NCI-H2227 treated with DMSO at 0.1 percent for 48 hours (cell line): ENCODE measurements at regions not wholly inside any gene's neighbourhood (a gene's known extent, or its start where the extent isn't known, plus 50 kb on each side); places are given as distances from the start of the nearest gene placed in this dataset.
"Not testable (repeated sequence)": the region's sequence is repeated elsewhere in the genome, so short reads cannot be mapped to it uniquely, and the experiment has no call there.

Experiments
- DNase-seq: peaks from one replicate; lab custom pipeline; 2025; lab: John Stamatoyannopoulos, UW

DNA sequence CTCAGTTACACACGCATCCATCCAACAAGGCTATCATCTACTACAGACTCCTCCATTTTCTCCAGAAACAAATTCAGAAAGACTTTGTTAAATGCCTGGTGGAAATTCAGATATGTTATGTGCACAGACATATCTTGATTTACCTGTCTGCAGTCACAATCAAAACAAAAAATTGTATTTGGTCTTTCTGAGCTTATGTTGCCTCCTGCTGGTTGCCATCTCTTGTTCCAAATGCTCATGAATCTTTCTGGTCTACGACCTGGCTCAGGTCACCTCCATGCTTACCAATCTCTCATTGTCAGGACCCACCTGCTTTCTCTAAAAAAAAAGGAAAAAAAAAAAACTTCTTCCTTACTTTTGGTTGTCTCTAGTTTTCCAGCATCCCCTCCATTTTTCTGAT is 169.2 kb upstream of the PLXNC1 start:
- no peak for DNase-seq

DNA sequence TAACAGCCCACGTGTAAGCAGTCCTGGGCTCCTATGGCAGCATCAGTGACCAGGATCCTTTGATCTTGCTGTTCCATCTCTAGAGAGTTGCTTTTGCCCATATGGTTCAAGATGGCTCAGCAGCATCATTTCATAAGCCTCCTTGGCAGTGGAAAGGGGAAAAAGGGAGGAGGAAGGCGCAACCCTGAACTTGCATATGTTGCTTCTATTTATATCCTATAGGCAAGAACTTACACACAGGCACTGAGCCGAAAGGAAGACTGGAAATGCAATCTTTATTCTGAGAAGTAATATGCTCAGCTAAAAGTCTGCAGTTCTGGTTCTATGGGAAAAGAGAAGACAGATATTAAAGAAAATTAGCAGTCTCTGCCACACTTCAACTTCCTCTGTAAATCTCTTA is 167.7 kb upstream of the PLXNC1 start:
- no peak for DNase-seq

DNA sequence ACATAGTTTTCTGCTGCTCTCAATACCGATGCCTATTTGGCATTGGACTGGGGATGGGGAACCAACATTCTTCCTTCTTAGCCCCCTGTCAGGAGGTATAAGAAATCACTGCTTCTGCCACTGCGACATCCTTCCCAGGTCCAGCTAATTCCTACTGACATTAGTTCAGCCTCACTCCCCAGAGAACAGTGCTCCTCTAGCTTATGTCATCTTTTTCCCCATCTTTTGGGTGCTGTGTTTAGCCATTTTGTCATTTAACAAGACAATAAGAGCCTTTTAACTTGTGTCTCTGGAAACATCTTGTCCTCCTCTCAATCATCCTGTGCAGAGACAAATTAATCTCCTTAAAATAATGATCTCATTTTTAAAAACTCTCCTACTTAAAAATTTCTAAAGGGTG is 167.0 kb upstream of the PLXNC1 start:
- no peak for DNase-seq

DNA sequence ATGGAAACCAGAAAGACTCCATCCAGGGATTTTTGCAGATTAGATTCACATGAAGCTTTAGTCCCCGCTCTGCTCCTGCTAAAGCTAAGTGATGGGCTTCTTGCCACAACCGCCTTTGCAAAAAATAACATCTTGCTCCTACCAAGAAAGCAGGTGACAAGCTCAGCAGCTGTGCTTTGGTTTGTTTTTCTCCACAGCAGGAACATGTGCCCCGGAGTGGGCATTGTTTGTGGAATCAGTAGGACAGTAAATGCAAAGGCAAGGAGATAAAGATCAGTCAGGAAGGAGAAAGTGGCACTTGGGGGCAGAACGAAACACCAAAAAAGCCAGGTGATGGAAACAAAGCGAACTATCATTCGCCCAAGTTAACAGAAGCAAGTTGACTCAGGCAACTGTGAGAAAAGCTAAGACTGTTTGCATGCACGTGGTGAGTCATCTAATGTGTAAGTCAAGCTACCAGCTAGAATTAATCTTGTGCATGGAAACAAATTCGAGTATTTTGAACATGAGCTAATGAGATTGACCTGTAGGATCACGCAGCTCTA is 165.5 kb upstream of the PLXNC1 start:
- DNase-seq, result peak; percentile 60

DNA sequence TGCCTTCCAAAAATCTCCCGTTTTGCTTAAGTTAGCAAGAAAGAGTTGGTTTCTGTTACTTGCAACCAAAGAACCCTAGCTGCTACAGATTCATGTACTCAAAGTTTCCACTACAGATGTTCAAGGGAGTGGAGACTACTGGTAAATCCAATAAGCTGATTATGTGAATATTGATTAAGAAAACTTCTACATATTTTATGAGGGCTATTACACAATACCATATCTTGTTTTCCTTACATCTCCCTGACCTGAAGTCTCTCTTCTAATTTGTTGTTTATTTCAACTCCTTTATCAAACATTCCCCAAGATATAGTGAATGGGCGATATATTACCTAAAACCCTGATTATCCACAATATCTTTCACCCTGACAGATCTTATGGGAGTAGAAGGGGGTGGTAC is 164.4 kb upstream of the PLXNC1 start:
- no peak for DNase-seq

DNA sequence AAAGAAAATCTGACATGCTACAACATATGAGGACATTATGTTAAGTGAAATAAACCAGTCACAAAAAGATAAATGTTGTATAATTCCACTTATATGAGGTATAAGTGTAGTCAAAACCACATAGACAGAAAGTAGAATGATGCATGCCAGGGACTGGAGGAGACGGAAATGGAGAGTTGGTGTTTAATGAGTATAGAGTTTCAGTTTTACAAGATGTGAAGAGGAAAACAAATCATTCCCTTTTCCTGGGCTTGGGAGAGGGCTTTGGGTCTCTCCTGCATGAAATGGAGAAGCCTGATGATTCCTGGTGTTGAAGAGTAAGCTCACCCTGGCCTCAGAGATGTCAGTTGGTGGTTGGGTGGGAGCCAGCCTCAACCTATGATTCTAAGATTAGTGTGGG is 158.4 kb upstream of the PLXNC1 start:
- no peak for DNase-seq

DNA sequence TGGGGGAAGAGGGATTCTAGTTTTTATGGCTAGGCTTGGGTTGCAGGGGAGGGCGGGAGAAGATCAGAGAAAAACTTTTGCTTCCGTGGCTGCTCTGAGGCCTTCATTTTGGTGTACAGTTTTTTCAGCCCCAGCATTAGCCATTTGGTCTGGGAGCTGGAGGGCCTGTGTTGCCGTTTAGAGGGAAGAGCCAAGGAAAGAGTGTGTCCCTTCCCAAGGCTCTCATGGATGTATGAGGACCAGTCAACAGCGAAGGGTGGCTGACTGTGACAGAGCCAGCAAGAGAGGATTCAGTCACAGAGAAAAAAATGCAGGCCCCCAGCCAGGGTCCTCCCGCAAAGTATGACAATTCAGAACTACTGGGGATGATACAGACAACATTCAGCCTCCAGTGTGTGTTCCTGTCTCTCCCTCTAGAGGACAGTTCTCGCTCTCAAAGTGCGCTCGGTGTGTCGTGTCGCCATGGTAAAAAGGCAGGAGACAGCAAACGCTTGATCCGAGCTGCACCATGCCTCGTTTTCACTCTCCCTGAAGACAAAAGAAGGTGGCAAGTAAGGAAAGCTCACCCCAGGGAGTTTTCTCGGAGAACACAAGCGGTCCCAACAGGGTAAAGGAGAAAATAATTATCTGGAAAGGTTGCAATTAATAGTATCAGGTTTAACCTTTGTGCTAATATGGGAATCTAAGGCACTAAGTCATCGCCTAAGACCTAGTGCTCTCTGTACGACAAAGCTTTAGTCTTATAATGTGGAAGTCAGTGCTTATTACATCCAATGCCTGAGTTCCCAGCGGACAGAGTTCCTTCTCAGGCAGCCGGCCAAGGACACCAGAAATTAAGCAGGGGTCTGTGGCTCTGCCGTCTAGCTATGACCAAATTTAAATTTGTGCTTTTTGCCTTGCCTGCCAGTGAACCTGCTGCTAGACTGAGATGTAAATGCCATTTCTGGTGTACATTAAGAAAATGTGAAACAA is 157.3 kb upstream of the PLXNC1 start:
- peak; percentile 78 for DNase-seq

DNA sequence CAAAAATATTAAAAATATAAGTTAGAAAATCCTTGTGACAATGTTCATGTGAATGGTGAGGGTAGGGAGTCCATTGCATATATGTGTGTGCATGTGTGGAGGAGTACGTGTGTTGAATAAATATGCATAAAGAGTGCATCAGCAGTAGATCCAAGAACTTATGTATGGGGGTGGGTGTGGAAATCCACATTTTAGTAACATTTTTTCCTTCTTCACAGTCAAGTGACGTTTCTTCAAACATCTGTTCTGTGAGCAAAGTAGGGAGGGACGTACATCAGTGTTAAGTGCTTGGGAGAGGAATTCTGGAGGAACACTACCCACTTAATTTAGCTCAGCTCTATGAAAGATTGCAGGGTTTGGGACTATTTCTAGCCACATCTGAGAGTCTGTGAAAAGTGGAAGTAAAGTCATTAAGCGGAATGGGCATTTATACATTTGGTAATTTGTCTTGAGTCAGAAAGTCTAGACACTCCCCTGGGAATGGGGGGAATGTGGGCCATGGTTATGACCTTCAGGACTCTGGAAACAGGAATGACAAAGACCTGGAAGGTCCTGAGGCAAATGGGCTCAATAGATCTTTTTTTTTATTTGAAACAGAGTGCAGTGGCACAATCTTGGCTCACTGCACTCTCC is 156.4 kb upstream of the PLXNC1 start:
- DNase-seq, result peak; percentile 41

DNA sequence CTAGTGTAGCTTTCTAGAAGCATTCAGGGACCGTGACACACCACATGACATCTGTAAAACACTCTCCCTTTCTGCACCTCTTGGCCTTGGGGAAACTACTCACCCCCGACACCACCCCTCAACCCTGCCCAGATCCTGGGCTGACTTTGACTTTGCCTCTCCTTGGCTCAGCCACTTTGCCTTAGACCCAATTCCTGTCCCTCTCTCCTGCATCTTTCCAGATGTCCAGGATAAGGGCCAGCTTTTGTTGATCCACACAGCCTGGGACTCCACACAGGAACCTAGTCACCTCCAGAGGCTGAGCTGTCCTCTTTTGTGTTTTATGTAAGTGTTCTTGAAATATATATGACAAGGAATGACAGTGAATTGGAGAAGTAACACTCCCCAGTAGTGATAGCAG is 153.7 kb upstream of the PLXNC1 start:
- DNase-seq, result no peak

DNA sequence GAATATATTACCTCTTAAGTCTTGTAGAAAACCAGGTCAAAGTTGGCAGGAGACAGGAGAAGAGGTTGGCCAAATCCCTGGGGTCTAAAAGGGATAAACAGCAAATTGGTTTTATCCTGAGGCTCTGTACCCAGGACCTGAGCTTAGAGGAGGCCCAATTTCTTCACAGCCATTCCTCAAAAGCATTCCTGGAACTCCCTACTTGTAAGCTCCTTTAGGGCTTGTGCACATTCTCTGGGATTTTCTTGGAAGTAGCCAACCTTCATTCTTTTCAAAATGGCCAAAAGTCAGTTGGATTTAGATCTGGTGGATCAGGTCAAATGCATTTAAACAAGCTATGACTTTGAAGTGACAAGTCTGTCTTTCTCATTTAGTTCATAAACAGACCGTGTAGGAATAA is 152.1 kb upstream of the PLXNC1 start:
- no peak for DNase-seq

DNA sequence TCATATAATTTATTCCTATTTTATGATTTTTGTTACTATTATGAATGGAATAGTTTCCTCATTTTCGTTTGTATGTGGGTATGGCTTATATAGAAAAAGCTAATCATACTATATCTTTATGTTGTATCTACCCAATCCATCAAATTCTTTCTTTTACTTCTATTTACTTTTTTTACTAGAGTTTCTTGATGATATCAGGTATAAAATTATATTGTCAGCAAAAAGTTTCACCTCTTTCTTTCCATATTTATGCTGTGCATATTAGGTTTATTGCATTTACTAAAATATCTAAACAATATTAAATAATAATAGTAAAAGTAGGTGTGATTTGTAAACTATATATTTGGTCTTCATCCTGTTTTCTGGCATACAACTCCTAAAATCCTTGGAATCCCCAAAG is 146.7 kb upstream of the PLXNC1 start:
- no peak for DNase-seq

DNA sequence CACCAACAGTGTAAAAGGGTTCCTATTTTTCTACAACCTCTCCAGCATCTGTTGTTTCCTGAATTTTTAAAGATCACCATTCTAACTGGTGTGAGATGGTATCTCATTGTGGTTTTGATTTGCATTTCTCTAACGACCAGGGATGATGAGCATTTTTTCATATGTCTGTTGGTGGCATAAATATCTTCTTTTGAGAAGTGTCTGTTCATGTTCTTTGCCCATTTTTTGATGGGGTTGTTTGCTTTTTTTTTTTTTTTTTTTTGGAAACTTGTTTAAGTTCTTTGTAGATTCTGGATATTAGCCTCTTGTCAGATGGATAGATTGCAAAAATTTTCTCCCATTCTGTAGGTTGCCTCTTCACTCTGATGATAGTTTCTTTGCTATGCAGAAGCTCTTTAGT is 145.5 kb upstream of the PLXNC1 start:
- DNase-seq, result not testable (repeated sequence)

DNA sequence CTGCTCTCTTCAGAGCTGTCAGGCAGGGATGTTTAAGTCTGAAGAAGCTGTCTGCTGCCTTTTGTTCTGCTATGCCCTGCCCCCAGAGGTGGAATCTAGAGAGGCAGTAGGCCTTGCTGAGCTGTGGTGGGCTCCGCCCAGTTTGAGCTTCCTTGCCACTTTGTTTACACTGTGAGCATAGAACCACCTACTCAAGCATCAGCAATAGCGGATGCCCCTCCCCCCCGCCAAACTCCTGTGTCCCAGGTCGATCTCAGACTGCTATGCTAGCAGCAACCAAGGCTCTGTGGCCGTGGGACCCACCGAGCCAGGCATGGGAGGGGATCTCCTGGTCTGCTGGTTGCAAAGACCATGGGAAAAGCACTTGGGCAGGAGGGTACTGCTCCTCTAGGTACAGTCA is 140.5 kb upstream of the PLXNC1 start:
- not testable (repeated sequence) for DNase-seq

DNA sequence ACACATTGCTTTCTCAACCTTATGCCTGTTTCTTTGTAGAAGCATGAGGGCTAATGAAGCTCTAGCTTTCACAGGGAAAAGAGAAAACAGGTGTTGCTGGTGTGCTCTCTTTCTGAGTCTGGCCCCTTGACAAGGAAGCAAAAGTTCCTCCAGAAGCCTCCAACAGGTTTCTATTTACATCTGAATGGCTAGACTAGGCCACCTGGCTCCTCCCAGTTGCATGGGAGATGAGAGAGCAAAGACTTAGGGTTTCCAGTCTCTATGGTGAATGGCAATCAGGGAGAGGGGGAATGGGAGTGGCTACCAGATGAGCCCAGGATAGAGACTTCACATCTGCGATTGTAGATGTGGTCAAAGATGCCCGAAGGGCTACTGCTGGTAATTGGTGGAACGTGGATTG is 138.1 kb upstream of the PLXNC1 start:
- DNase-seq, result no peak

DNA sequence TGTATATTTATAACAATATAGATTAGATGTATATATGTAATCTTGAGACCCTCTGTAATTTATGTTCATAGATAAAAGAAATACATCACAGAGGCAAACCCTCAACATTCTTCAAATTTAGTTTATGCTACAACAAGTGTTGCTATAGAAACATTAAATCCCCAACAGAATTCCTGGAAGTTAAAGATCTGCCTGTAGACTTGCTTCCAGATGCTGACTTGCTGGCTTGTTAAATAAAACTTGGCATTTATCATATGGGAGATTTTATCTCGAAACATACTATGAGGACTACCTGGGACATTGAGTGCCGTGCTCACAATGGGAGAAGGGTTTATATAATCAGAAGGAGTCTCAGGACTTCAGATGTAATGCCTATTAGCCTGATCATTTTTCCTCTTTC is 136.3 kb upstream of the PLXNC1 start:
- no peak for DNase-seq

DNA sequence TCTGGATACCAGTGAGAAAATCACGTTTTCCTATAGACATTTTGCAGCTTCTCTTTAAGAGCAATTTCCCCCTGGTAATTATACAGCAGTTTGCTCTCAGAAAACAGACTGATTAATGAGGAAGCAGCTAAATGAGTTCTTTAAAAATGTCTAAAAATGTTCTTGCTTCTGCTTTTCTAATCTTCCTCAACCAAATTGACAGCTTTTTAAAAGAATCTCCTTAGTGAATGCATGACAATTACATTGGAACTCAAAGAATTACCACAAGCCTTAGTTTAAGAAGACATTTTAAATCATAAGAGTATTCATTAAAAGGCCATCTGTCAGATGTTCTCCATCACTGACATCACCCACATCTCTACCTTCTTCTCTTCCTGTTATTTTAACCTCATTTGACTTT is 135.8 kb upstream of the PLXNC1 start:
- no peak for DNase-seq

DNA sequence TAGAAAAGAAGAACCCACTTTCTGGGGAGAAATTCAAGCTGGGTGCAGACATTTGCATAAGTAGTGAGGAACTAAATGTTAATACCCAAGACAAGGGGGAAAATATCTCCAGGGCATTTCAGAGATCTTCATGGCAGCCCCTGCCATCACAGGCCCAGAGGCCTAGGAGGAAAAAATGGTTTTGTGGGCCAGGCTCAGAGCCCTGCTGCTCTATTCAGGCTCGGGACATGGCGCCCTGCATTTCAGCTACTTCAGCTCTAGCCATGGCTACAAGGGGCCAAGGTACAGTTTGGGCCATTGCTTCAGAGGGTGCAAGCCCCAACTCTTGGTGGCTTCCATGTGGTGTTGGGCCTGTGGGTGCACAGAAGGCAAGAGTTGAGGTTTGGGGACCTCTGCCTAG is 131.1 kb upstream of the PLXNC1 start:
- DNase-seq, result not testable (repeated sequence)

DNA sequence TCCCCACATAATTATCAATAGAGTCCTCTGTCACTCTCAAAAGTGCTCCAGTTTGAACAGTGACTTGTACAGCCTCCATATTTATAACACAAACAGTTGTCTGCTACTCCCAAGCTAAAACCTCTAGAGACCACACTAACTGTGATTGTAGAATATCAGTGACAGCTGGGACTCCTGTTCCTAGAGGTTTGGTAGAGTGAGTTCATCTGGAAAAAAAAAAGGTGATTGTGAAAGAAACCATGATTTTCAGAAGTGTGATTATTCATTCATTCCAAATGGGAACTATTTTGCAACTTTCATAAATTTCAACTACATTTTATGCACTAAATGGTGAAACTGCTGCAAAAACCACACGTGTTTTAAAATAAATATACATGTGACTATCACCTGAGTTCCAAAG is 128.0 kb upstream of the PLXNC1 start:
- DNase-seq, result no peak

DNA sequence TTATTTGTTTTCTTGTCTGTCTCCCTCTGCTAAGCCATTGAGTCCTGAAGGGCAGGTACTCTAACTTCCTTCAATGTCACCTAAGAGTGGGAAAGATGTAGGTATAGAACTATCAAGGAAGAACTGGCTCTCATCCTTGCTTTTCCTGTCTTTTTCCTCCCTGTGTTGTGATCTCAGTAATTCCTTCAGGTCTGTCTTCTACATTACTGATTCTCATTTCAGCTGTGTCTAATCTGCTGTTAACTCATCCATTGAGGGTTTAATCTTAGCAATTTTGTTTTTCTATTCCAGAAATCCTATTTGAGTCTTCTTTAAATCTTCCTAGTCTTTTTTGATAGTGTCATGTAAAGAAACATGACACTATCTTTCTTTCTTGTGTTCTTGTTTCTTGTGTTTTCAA is 124.5 kb upstream of the PLXNC1 start:
- DNase-seq, result no peak

DNA sequence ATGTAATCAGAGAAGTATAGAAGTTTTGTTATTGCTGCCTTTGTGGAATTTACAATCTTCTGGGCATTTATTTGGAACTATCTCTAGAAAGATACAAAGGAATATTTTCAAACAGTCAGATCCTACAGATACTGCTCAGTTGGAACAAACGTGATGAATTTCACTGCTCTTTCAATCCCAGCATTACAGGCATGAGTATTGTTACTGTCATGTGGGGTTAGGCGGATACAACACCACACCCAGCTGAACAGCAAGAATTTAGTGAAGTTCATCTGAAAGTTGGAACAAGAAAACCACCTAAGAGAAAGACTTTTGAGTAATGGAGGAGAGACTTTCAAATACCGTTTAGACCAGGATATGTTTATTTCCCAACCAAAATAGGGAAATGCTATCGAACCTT is 123.3 kb upstream of the PLXNC1 start:
- DNase-seq, result no peak

DNA sequence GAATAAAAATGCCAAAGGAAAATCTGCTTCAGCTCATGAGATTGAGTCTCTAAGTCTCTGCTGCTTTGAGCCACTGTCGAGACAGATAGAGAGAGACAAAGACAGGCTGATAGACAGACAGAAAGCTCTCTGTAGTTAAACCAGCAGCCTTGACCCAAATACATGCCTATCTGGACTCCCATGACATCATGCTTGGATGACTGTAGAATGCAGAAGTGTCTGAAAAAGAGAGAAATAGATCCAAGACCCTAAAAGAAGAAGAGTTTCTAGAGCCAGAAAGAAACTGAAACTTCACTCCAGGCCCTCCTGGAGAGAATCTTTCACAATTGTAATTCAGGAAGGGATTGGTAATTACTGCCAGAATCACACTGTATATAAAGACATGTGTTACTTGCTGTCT is 122.6 kb upstream of the PLXNC1 start:
- no peak for DNase-seq

DNA sequence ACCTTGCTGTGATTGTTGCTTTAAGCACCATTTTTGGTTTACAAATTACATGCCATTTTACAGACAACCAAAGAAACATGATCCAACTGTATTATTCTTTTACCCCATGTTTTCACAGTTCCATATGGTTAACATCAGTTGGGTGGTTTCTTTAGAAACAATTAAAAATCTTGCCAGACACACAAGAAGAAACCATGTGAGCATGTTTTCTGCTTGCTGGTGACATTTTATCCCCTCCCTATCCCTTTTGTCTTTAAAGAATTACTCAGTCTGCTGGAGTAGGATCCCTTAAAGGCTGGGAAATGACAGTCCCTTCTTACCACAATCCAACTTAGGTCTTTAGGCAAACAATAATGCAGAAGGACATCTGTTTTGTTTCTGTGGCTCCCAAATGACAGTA is 121.8 kb upstream of the PLXNC1 start:
- no peak for DNase-seq

DNA sequence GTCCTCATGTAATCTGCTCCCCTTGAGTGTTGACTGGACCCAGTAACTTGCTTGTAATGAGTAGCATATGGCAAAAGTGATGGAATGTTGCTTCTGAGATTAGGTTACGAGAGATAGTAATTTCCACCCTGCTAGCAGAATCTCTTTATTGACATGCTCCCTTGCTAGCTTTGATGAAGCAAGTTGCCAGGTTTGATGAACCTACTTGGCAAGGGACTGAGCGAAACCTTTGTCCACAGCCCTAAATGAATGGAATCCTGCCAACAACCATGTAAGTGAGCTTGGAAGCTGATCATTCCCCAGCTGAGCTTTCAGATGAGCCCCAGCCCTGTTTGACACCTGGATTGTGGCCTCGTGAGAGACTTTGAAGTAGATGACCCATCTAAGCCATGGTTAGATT is 120.8 kb upstream of the PLXNC1 start:
- no peak for DNase-seq
